ENCODE measurements at regions not wholly inside any gene's neighbourhood (a gene's known extent, or its start where the extent isn't known, plus 50 kb on each side); places are given as distances from the start of the nearest gene placed in this dataset.

- intact Hi-C loops (cut with micrococcal nuclease; ENCODE audit: unreplicated experiment) (no loop called here), in situ Hi-C loops (cut with HindIII; ENCODE audit: extremely low pct_ligation_motif_present, low pct_unique_long_range_greater_than_20kb) (no loop called here)
- no peak overlapping the region for H3K4me2 ChIP-seq (ENCODE audit: low read depth, low read length)
- ChIA-PET POLR2A (no interaction called here), CTCF (ENCODE audit: low intra/inter-chr PET ratio, low total read pairs) (no interaction called here)
- no peaks in the 10 kb centered on the region for H3K4me1 ChIP-seq (ENCODE audit: insufficient read depth, low read length)
- no TSS peak for BruUV-seq (replicated peaks)
- no peaks in the 10 kb centered on the region for H3K79me2 ChIP-seq (ENCODE audit: insufficient read depth, low read length)
- no peak for TF ChIP-seq NFYB (CRISPR knock-in tag; IDR thresholded peaks at IDR 0.05)
- TF ChIP-seq ZNF75D (CRISPR knock-in tag; IDR thresholded peaks at IDR 0.05; ENCODE audit: borderline replicate concordance): no peak
- H4K20me1 ChIP-seq (ENCODE audit: insufficient read depth, low read length): no peaks in the 10 kb centered on the region
- no peak overlapping the region for H3K27ac ChIP-seq (ENCODE audit: extremely low read length, insufficient read depth, low read length)
- DNase-seq (ENCODE audit: low spot score) (no peak), ATAC-seq (no peak), FAIRE-seq (no peak)
- no peaks in the 10 kb centered on the region for H3K27me3 ChIP-seq (ENCODE audit: control insufficient read depth in 1 of 2, insufficient read depth in 2 of 2, low read length in 2 of 2)
- no peak overlapping the region for H2AFZ ChIP-seq (ENCODE audit: low read length)
- no peaks in the 10 kb centered on the region for H3K36me3 ChIP-seq (replicated peaks in 1 of 2; ENCODE audit: control insufficient read depth in 1 of 2, insufficient read depth in 2 of 2, low read length in 2 of 2)
- H3K4me3 ChIP-seq (replicated peaks in 1 of 3; ENCODE audit: insufficient read depth in 1 of 3, low read depth in 2 of 3, low read length in 3 of 3): no peak overlapping the region
- WGBS (ENCODE audit: low lambda C conversion rate): 0% methylated on average over 1 of the region's 1 CpG
- H3K9ac ChIP-seq (ENCODE audit: insufficient read depth, low read depth, low read length): no peak overlapping the region
- peaks cover 16% of the 10 kb centered on the region for H3K9me3 ChIP-seq (ENCODE audit: low read length)
These were observed 262.1 kb upstream of the NR3C2 start for GRCh38 chr4:148704291-148704690.

- 3% methylated on average over 5 of the region's 5 CpGs for WGBS (ENCODE audit: low lambda C conversion rate)
- no peak overlapping the region for H3K4me2 ChIP-seq (ENCODE audit: low read depth, low read length)
- no peaks in the 10 kb centered on the region for H3K4me1 ChIP-seq (ENCODE audit: insufficient read depth, low read length)
- H3K79me2 ChIP-seq (ENCODE audit: insufficient read depth, low read length): no peaks in the 10 kb centered on the region
- in situ Hi-C loops (cut with HindIII; ENCODE audit: extremely low pct_ligation_motif_present, low pct_unique_long_range_greater_than_20kb): no loop called here
- 0 out of 2 replicates have a peak, but pooled peaks cover 5% of the 10 kb centered on the region for H3K9me3 ChIP-seq (ENCODE audit: low read length)
- no peaks in the 10 kb centered on the region for H3K36me3 ChIP-seq (replicated peaks in 1 of 2; ENCODE audit: control insufficient read depth in 1 of 2, insufficient read depth in 2 of 2, low read length in 2 of 2)
- no peaks in the 10 kb centered on the region for H4K20me1 ChIP-seq (ENCODE audit: insufficient read depth, low read length)
- TF ChIP-seq NR3C1 (CRISPR knock-in tag; IDR thresholded peaks at IDR 0.05): no peak
- TF ChIP-seq ZNF609 (CRISPR knock-in tag; IDR thresholded peaks at IDR 0.05; ENCODE audit: borderline replicate concordance): no peak
- TF ChIP-seq ATF1 (CRISPR knock-in tag; IDR thresholded peaks at IDR 0.05): no peak
- no peak for TF ChIP-seq SMYD3 (CRISPR knock-in tag; IDR thresholded peaks at IDR 0.05)
- ChIA-PET POLR2A (no interaction called here), CTCF (ENCODE audit: low intra/inter-chr PET ratio, low total read pairs) (no interaction called here)
- H2AFZ ChIP-seq (ENCODE audit: low read length): no peak overlapping the region
- no peak overlapping the region for H3K27ac ChIP-seq (ENCODE audit: extremely low read length, insufficient read depth, low read length)
- no peak overlapping the region for H3K9ac ChIP-seq (ENCODE audit: insufficient read depth, low read depth, low read length)
- no peak for ATAC-seq
- DNase-seq (ENCODE audit: low spot score): no peak
- intact Hi-C loops (cut with micrococcal nuclease; ENCODE audit: unreplicated experiment): no loop called here
- H3K27me3 ChIP-seq (ENCODE audit: control insufficient read depth in 1 of 2, insufficient read depth in 2 of 2, low read length in 2 of 2): no peaks in the 10 kb centered on the region
- BruUV-seq (replicated peaks): no TSS peak
- no peak for FAIRE-seq
- H3K4me3 ChIP-seq (replicated peaks in 1 of 3; ENCODE audit: insufficient read depth in 1 of 3, low read depth in 2 of 3, low read length in 3 of 3): no peak overlapping the region
These were observed 252.5 kb upstream of the NR3C2 start for GRCh38 chr4:148694702-148695101.

All from HepG2 (cell line).